HEK293 (cell line): ENCODE measurements at regions not wholly inside any gene's neighbourhood (a gene's known extent, or its start where the extent isn't known, plus 50 kb on each side); places are given as distances from the start of the nearest gene placed in this dataset.

Source experiments
- BCL11A ChIP-seq: fragments of 450-650 bp; formaldehyde crosslinking; IDR thresholded peaks from 2 replicates; pipeline ENCODE4 v1.5.1; 2016; ENCODE audit warnings: low read depth, missing biosample characterization, missing genetic modification characterization
- CTCF ChIP-seq: fragments of 450-650 bp; formaldehyde crosslinking; IDR thresholded peaks from 2 replicates; pipeline ENCODE4 v1.5.1; 2016; ENCODE audit warnings: missing biosample characterization, missing genetic modification characterization
- REST ChIP-seq: fragments of 450-650 bp; formaldehyde crosslinking; IDR thresholded peaks from 2 replicates; pipeline ENCODE4 v1.5.1; 2016; ENCODE audit warnings: missing biosample characterization, missing genetic modification characterization
- YY1 ChIP-seq: fragments of 450-650 bp; formaldehyde crosslinking; IDR thresholded peaks from 2 replicates; pipeline ENCODE4 v1.5.1; 2018; ENCODE audit warnings: missing biosample characterization, missing genetic modification characterization
- ZBTB44 ChIP-seq: fragments of 450-650 bp; IDR thresholded peaks from 2 replicates; pipeline ENCODE4 v1.5.1; 2018; ENCODE audit warnings: missing biosample characterization, mild to moderate bottlenecking, missing genetic modification characterization
- ZBTB7A ChIP-seq: fragments of 450-650 bp; formaldehyde crosslinking; IDR thresholded peaks from 2 replicates; pipeline ENCODE4 v1.5.1; 2016; ENCODE audit warnings: low read depth, missing biosample characterization, missing genetic modification characterization
- ZNF18 ChIP-seq: fragments of 450-650 bp; formaldehyde crosslinking; IDR thresholded peaks from 2 replicates; pipeline ENCODE4 v1.5.1; 2016; ENCODE audit warnings: missing biosample characterization, missing genetic modification characterization
- ZNF221 ChIP-seq: fragments of 450-650 bp; formaldehyde crosslinking; IDR thresholded peaks from 2 replicates; pipeline ENCODE4 v1.5.1; 2017; ENCODE audit warnings: missing biosample characterization, missing genetic modification characterization, borderline replicate concordance
- ZNF292 ChIP-seq: fragments of 450-650 bp; formaldehyde crosslinking; IDR thresholded peaks from 2 replicates; pipeline ENCODE4 v1.5.1; 2016; ENCODE audit warnings: low read depth, missing biosample characterization, missing genetic modification characterization, borderline replicate concordance
- ZNF449 ChIP-seq: fragments of 450-650 bp; formaldehyde crosslinking; IDR thresholded peaks from 2 replicates; pipeline ENCODE4 v1.5.1; 2017; ENCODE audit warnings: missing biosample characterization, mild to moderate bottlenecking, missing genetic modification characterization, moderate library complexity
- ZNF530 ChIP-seq: fragments of 450-650 bp; formaldehyde crosslinking; IDR thresholded peaks from 2 replicates; pipeline ENCODE4 v1.5.1; 2016; ENCODE audit warnings: low read depth, missing biosample characterization, missing genetic modification characterization
- ZNF830 ChIP-seq: fragments of 450-650 bp; IDR thresholded peaks from 2 replicates; pipeline ENCODE4 v1.5.0; 2018; ENCODE audit warnings: missing biosample characterization, missing genetic modification characterization, low read depth, mild to moderate bottlenecking, moderate library complexity

GRCh38 chr1:29832471-29832870, 596.1 kb downstream of the PTPRU start:
- no peak for TF ChIP-seq ZNF292
- TF ChIP-seq ZNF221: no peak
- TF ChIP-seq CTCF: no peak
- no peak for TF ChIP-seq YY1 (tag by site-specific recombination)
- no peak for TF ChIP-seq REST (tag by site-specific recombination)
- no peak for TF ChIP-seq ZNF18
- no peak for TF ChIP-seq ZBTB44 (tag by site-specific recombination)
- TF ChIP-seq ZNF830 (tag by site-specific recombination): no peak
- TF ChIP-seq ZNF449: no peak
- TF ChIP-seq ZBTB7A (tag by site-specific recombination): no peak
- TF ChIP-seq ZNF530 (tag by site-specific recombination): no peak
- TF ChIP-seq BCL11A: no peak
